ENCODE measurements at regions not wholly inside any gene's neighbourhood (a gene's known extent, or its start where the extent isn't known, plus 50 kb on each side); places are given as distances from the start of the nearest gene placed in this dataset.

DNA sequence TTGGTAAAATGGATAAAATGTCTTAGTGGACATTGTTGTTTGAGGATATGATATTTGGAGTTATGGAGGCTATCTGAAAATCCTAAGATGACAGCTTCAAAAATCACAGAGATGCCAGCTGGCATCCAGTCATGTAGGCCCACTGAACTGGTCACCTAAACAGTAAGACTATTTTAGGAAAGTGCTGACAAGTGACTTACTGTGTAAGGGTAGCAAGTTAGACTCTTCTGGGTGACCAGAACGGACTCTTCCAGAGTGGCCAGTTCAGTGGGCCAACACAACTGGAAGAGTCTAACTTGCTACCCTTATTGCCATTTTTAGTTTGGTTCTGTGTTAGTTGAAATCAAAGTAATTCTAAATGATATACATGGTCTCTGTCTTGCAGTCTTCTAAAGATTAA, 61.4 kb upstream of the ATP8A1 start:
- peaks cover 14% of the 10 kb centered on the region for H3K4me1 Mint-ChIP-seq (ENCODE audit: low read depth)
- no peaks in the 10 kb centered on the region for H3K27me3 Mint-ChIP-seq

GRCh38 chr4:42716996-42717395, 60.1 kb upstream of the ATP8A1 start:
- H3K27me3 Mint-ChIP-seq, result no peaks in the 10 kb centered on the region
- peaks cover 14% of the 10 kb centered on the region for H3K4me1 Mint-ChIP-seq (ENCODE audit: low read depth)
- no peak overlapping the region for H3K27ac Mint-ChIP-seq

More for the DNA sequence above, 61.4 kb upstream of the ATP8A1 start:
- H3K27ac Mint-ChIP-seq, result no peak overlapping the region
- H3K36me3 Mint-ChIP-seq, result peaks cover 6% of the 10 kb centered on the region
- no peak overlapping the region for H3K4me3 Mint-ChIP-seq
- peaks cover 5% of the 10 kb centered on the region for H3K9me3 Mint-ChIP-seq (ENCODE audit: low read depth)

DNA sequence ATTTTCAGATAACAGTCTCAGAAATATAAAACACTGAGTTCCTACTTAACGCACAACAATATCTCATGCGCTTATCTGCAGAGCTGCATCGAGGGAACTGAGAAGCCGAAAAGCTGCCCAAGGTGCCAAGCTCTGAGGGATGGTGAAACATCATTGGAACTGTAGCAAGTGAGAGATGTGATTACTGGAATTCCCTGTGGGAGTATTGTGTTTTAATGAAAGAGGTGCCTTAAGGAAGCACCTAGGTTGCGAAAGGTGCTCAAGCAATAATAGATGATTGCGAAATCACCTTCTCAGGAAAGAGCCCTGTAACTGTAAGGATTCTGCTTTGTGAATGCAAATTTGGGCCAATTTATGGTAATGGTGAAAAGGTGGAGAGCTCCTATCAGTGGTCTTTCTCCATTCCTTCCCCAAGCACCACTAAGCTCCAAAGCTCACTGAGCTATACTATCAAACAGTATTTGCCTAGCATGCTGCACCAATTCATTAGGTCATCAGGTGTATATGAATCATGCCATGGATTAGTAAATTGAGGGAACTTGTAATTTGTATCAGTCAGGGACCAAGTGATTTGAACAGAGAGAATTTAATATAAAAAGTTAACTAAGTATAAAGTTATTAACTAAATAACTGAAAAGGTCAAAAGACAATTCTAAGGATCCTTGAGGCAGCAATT, 59.0 kb upstream of the ATP8A1 start:
- Mint-ChIP-seq H3K4me3 (no peak overlapping the region), H3K27me3 (peaks cover 1% of the 10 kb centered on the region), H3K36me3 (peaks cover 6% of the 10 kb centered on the region), H3K9me3 (ENCODE audit: low read depth) (peaks cover 5% of the 10 kb centered on the region), H3K4me1 (ENCODE audit: low read depth) (peaks cover 11% of the 10 kb centered on the region), H3K27ac (no peak overlapping the region)

More at GRCh38 chr4:42716996-42717395, 60.1 kb upstream of the ATP8A1 start:
- Mint-ChIP-seq H3K4me3 (no peak overlapping the region), H3K9me3 (ENCODE audit: low read depth) (peaks cover 5% of the 10 kb centered on the region), H3K36me3 (peaks cover 4% of the 10 kb centered on the region)

- no peak overlapping the region for H3K27ac Mint-ChIP-seq
- H3K4me3 Mint-ChIP-seq, result no peak overlapping the region
- H3K4me1 Mint-ChIP-seq (ENCODE audit: low read depth), result peaks cover 7% of the 10 kb centered on the region
- H3K36me3 Mint-ChIP-seq, result peaks cover 3% of the 10 kb centered on the region
- peaks cover 1% of the 10 kb centered on the region for H3K27me3 Mint-ChIP-seq
- H3K9me3 Mint-ChIP-seq (ENCODE audit: low read depth), result no peaks in the 10 kb centered on the region
These were observed 56.5 kb upstream of the ATP8A1 start for GRCh38 chr4:42713391-42713790.

DNA sequence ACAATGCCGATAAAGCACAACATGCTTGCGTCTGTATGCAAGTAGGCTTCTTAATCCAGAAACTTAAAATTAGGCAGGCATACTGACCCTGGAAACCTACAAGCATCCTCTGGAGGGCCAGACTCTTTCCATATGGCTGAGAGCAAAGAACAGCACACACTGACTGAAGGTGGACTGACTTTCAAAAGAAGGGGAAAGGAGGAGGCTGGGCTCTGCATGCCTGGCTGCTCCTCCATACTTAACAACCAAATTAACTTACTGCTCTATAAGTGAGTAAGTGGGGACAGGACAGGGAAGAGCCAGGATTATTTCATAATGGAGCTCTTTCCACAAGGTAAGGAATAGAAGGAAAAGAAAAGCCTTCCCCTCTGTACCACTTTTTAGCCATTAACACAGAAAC, 55.9 kb upstream of the ATP8A1 start:
- Mint-ChIP-seq H3K27me3 (peaks cover 1% of the 10 kb centered on the region), H3K4me3 (no peak overlapping the region), H3K9me3 (ENCODE audit: low read depth) (no peaks in the 10 kb centered on the region), H3K36me3 (peaks cover 3% of the 10 kb centered on the region), H3K27ac (no peak overlapping the region), H3K4me1 (ENCODE audit: low read depth) (peaks cover 7% of the 10 kb centered on the region)

DNA sequence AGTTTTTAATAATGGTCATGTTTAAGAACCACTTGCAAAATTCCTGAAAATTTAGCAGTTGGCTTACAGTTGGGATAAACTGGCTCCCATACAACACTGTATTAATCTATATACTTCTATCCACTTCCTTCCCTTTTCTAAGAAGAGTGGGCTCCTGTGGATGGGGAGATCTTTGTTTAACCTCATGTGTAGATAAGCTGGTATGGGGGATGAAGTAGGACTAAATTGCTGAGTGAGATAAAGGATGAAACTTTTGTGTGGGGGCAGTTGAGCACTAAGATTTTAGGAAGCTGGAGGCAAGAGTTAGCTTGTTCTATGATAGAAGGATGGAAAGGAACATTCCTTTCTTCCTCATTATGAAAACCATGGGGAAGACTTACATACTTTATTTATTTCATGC, 54.6 kb upstream of the ATP8A1 start:
- Mint-ChIP-seq H3K4me1 (ENCODE audit: low read depth) (no peaks in the 10 kb centered on the region), H3K4me3 (no peak overlapping the region), H3K36me3 (peaks cover 3% of the 10 kb centered on the region), H3K27me3 (peaks cover 1% of the 10 kb centered on the region), H3K27ac (no peak overlapping the region), H3K9me3 (ENCODE audit: low read depth) (no peaks in the 10 kb centered on the region)

DNA sequence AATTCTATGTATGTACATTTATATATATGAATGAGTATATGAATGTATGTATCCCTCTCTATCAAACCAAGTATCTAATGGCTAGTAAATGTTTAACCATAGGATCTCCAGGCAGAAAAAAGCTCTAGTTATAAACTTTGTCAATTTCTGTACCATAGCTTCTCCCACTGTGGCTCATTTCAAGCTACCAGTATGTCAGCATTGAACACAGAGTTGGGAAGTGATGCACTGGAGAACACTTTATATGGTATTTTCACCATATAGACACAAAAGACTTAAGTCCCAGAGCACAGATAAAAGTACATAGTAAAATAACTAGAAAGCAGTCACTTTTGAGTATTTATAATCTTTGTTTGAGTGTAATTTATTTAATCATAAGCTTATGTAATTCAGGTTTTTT, 53.9 kb upstream of the ATP8A1 start:
- Mint-ChIP-seq H3K4me3 (no peak overlapping the region), H3K4me1 (ENCODE audit: low read depth) (no peaks in the 10 kb centered on the region), H3K27ac (no peak overlapping the region), H3K36me3 (peaks cover 3% of the 10 kb centered on the region), H3K27me3 (peaks cover 1% of the 10 kb centered on the region), H3K9me3 (ENCODE audit: low read depth) (no peaks in the 10 kb centered on the region)

GRCh38 chr4:42710329-42710728, 53.4 kb upstream of the ATP8A1 start:
- Mint-ChIP-seq H3K27me3 (peaks cover 1% of the 10 kb centered on the region), H3K36me3 (peaks cover 3% of the 10 kb centered on the region), H3K27ac (no peak overlapping the region), H3K4me1 (ENCODE audit: low read depth) (no peaks in the 10 kb centered on the region), H3K4me3 (no peak overlapping the region), H3K9me3 (ENCODE audit: low read depth) (no peaks in the 10 kb centered on the region)

DNA sequence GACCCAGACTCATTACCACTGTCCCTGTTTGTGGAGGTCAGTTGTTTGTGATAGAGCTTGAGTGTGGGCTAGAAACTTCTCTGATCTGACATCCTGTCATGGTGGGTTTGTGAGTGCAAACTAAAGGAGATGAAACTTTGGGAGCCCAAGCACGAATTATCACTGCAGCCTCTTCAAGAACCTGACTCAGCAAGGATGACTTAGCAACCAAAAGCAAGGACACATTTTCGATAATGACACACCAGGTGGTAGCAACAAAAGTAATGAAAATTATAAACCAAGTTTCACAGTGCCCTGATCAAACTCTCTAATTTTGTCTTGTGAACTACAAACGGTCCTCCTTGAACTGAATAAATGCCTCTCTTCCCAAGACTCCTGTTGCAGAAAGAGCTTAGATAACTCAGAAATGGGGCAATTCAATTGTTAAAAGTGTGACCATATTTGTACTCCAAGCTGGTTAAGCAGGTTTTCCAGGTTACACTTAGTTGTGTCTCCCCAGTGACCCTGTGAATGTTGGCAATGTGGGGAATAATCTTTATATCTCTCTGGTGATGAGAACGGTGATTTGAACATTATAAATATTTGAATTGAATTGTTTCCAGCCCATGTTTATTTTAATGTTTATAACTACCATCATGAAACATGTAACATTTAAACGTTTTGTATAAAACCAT, 52.6 kb upstream of the ATP8A1 start:
- Mint-ChIP-seq H3K36me3 (peaks cover 3% of the 10 kb centered on the region), H3K4me3 (no peak overlapping the region), H3K4me1 (ENCODE audit: low read depth) (no peaks in the 10 kb centered on the region), H3K9me3 (ENCODE audit: low read depth) (no peaks in the 10 kb centered on the region), H3K27ac (no peak overlapping the region), H3K27me3 (peaks cover 1% of the 10 kb centered on the region)

- Mint-ChIP-seq H3K27me3 (peaks cover 1% of the 10 kb centered on the region), H3K9me3 (ENCODE audit: low read depth) (no peaks in the 10 kb centered on the region), H3K36me3 (peaks cover 3% of the 10 kb centered on the region), H3K27ac (no peak overlapping the region), H3K4me3 (no peak overlapping the region), H3K4me1 (ENCODE audit: low read depth) (no peaks in the 10 kb centered on the region)
These were observed 51.7 kb upstream of the ATP8A1 start for GRCh38 chr4:42708625-42709024.

All from activated naive CD8-positive, alpha-beta T cell (primary cell).